ENCODE measurements at regions not wholly inside any gene's neighbourhood (a gene's known extent, or its start where the extent isn't known, plus 50 kb on each side); places are given as distances from the start of the nearest gene placed in this dataset.

GRCh38 chr2:56671973-56672569 lies 488.3 kb downstream of the CCDC85A start:
- H3K4me3 ChIP-seq (ENCODE audit: low read depth, low read length): no peak overlapping the region
- TF ChIP-seq CTCF (IDR thresholded peaks at IDR 0.05; ENCODE audit: low read depth, low read length): no peak

- TF ChIP-seq CTCF (IDR thresholded peaks at IDR 0.05; ENCODE audit: low read depth, low read length): no peak
- H3K4me3 ChIP-seq (ENCODE audit: low read depth, low read length): no peak overlapping the region
These were observed 490.3 kb downstream of the CCDC85A start for GRCh38 chr2:56674084-56674483.

GRCh38 chr2:56676966-56677365 lies 493.2 kb downstream of the CCDC85A start:
- H3K4me3 ChIP-seq (ENCODE audit: low read depth, low read length): no peak overlapping the region
- TF ChIP-seq CTCF (IDR thresholded peaks at IDR 0.05; ENCODE audit: low read depth, low read length): no peak

- no peak overlapping the region for H3K4me3 ChIP-seq (ENCODE audit: low read depth, low read length)
- TF ChIP-seq CTCF (IDR thresholded peaks at IDR 0.05; ENCODE audit: low read depth, low read length): no peak
These were observed 497.3 kb downstream of the CCDC85A start for GRCh38 chr2:56680971-56681631.

DNA sequence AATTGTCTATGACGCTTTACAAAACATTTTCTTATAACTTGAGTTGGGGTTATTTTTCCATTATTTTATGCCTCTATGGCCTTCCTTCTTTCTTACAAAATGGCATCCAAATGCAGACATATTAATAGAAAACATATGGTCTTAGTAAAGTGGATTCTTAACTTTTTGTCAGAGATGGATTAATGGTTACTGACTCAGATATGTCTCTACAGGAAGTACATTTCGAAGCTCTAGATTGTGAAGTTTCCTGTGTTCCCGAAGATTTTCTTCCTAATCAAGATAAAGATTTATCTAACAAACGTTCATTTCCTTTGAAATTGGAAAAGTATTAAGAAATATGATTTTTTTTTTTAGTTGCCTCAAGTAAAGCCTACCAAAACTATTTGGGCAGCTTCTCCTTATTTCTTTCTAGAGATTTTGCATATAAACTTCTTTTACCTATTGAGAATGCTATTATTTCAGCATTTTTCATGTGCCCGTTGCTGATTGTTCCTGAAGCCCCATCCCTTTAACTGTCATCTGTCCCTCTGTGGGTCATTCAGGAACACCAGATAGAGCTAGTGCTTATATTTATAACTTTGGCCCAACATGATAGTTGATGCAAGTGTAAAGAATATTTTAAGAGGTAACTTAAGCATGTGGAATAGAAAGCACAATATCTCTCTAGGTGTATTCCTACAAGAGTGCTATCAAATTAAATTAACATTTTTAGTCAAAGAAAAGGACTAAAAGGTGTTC lies 498.0 kb downstream of the CCDC85A start:
- no peak for TF ChIP-seq CTCF (IDR thresholded peaks at IDR 0.05; ENCODE audit: low read depth, low read length)
- no peak overlapping the region for H3K4me3 ChIP-seq (ENCODE audit: low read depth, low read length)

GRCh38 chr2:56682397-56682760 lies 498.6 kb downstream of the CCDC85A start:
- no peak overlapping the region for H3K4me3 ChIP-seq (ENCODE audit: low read depth, low read length)
- TF ChIP-seq CTCF (IDR thresholded peaks at IDR 0.05; ENCODE audit: low read depth, low read length): no peak

- TF ChIP-seq CTCF (IDR thresholded peaks at IDR 0.05; ENCODE audit: low read depth, low read length): no peak
- no peak overlapping the region for H3K4me3 ChIP-seq (ENCODE audit: low read depth, low read length)
These were observed 500.5 kb downstream of the CCDC85A start for GRCh38 chr2:56684327-56684726.
